ENCODE measurements at regions not wholly inside any gene's neighbourhood (a gene's known extent, or its start where the extent isn't known, plus 50 kb on each side); places are given as distances from the start of the nearest gene placed in this dataset.

DNA sequence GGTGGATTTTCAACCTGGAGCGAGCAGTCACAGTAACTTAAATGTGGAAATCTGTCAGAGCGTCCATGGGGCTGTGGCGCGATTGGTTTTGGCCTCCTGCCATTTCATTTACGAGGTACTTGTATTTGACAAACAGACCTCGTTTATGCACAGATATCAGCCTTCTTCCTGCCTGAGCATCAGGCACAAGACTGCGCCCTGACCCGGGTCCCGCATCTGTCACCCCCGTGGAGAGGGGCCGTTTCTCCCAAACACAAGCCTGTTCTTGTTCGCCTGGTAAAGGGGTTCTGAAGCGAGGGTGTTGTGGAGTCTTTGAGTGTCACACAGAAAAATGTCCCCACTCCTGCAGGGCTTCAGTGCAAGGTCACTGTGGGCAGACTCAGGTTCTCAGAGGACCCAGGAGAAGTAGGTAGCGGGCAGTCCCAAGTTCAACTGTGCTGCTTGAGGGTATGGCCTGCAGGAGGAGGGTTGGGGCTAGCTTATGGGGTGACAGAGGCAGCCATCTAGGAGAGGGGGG is 202.3 kb downstream of the URI1 start:
- DNase-seq (no peak), ATAC-seq (ENCODE audit: low FRiP score in 2 of 2) (no peak)
- H3K27me3 ChIP-seq = peaks cover 0 to 4% (median 0%) of the 10 kb centered on the region in 4 donors
- H3K4me3 ChIP-seq = no peak overlapping the region
- H3K4me1 ChIP-seq = no peaks in the 10 kb centered on the region
- 70 to 78% methylated on average over 11 to 14 of the region's 14 CpGs for WGBS, 2 donors
- no peak overlapping the region for H3K27ac ChIP-seq
- no peak for TF ChIP-seq POLR2A (IDR thresholded peaks at IDR 0.05)
- no peak for TF ChIP-seq POLR2AphosphoS5 (IDR thresholded peaks at IDR 0.05)
- TF ChIP-seq, protein P1, sequence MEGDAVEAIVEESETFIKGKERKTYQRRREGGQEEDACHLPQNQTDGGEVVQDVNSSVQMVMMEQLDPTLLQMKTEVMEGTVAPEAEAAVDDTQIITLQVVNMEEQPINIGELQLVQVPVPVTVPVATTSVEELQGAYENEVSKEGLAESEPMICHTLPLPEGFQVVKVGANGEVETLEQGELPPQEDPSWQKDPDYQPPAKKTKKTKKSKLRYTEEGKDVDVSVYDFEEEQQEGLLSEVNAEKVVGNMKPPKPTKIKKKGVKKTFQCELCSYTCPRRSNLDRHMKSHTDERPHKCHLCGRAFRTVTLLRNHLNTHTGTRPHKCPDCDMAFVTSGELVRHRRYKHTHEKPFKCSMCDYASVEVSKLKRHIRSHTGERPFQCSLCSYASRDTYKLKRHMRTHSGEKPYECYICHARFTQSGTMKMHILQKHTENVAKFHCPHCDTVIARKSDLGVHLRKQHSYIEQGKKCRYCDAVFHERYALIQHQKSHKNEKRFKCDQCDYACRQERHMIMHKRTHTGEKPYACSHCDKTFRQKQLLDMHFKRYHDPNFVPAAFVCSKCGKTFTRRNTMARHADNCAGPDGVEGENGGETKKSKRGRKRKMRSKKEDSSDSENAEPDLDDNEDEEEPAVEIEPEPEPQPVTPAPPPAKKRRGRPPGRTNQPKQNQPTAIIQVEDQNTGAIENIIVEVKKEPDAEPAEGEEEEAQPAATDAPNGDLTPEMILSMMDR (IDR thresholded peaks at IDR 0.05) = no peak
- TF ChIP-seq EP300 (IDR thresholded peaks at IDR 0.05) = no peak
- no peaks in the 10 kb centered on the region for H3K9me3 ChIP-seq
- no peaks in the 10 kb centered on the region for H3K36me3 ChIP-seq

DNA sequence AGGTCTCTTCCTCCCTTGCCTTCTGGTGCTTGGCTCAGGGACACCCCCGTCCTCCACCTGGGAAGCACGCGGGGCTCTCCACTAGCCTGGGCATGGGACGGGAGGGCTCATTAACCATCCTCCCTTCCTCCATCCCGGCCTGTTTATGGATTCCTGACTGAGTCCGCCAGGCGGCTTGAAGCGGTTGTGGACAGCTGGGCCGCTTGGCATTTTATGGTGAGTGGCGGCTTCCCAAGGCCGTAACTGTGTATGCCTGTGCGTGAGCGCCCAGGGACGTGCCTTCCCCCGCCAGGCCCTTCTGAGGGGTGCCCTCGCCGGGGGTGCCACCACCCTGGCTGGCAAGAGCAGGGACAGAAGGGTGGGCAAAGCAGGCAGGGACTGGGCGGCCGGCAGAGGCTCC is 202.8 kb downstream of the URI1 start:
- no peaks in the 10 kb centered on the region for H3K4me1 ChIP-seq
- no peak for TF ChIP-seq EP300 (IDR thresholded peaks at IDR 0.05)
- no peak for TF ChIP-seq POLR2A (IDR thresholded peaks at IDR 0.05)
- TF ChIP-seq, protein P1 (IDR thresholded peaks at IDR 0.05) = no peak
- TF ChIP-seq POLR2AphosphoS5 (IDR thresholded peaks at IDR 0.05) = no peak
- WGBS, 2 donors = 84 to 85% methylated on average over 11 to 19 of the region's 19 CpGs
- ATAC-seq (ENCODE audit: low FRiP score in 2 of 2) (no peak), DNase-seq (no peak)
- no peaks in the 10 kb centered on the region for H3K9me3 ChIP-seq
- H3K27ac ChIP-seq = no peak overlapping the region
- H3K36me3 ChIP-seq = no peaks in the 10 kb centered on the region
- no peak overlapping the region for H3K4me3 ChIP-seq
- H3K27me3 ChIP-seq = peaks cover 0 to 4% (median 0%) of the 10 kb centered on the region in 4 donors

DNA sequence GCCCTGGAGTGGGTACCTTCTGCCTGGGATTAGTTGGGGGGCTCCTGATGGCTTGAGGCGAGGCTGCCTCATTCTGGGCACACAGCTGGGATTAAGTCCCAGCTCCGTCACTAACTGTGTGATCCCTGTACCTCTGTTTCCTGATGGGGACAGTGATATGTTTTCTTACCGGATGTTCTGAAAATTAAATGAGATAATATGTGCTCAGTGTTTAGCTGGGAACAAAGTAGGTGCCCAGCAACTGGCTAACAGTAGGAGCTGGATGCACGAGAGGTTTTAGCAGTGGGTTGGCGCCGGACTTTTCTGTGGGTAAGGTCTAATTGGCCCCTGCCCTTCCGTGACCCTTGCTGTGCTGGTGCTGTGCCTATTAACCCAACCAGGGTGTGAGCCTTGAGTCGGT is 203.4 kb downstream of the URI1 start:
- Histone ChIP-seq H3K4me1 (no peaks in the 10 kb centered on the region), H3K36me3 (no peaks in the 10 kb centered on the region), H3K9me3 (no peaks in the 10 kb centered on the region), H3K27ac (no peak overlapping the region), H3K27me3 (peaks cover 0 to 4% (median 0%) of the 10 kb centered on the region in 4 donors), H3K4me3 (no peak overlapping the region)
- TF ChIP-seq, protein P1 (IDR thresholded peaks at IDR 0.05) = no peak
- no peak for TF ChIP-seq POLR2AphosphoS5 (IDR thresholded peaks at IDR 0.05)
- no peak for DNase-seq
- 84 to 86% methylated on average over 8 of the region's 8 CpGs for WGBS, 2 donors
- ATAC-seq (ENCODE audit: low FRiP score in 2 of 2) = no peak

DNA sequence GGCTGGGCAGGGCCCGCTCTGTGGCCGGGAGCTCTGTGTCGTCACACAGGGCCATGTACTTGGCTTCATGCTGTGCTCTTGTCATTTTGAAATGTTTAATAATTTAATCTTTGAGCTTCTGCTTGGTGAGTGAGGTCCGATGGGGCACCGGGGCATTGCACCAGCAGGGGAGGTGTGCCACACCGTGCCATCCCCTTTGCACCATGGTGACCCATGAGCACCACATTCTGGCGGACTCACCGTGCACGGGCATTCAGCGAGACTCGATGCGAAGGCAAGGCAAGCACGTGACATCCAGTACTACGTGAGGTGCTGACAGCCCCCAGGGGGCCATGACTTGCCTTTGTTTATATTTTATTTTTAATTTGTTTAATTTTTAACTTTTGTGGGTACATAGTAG is 204.3 kb downstream of the URI1 start:
- DNase-seq (no peak), ATAC-seq (ENCODE audit: low FRiP score in 2 of 2) (no peak)
- TF ChIP-seq, protein P1 (IDR thresholded peaks at IDR 0.05) = no peak
- TF ChIP-seq POLR2AphosphoS5 (IDR thresholded peaks at IDR 0.05) (no peak), POLR2A (IDR thresholded peaks at IDR 0.05) (no peak), EP300 (IDR thresholded peaks at IDR 0.05) (no peak)
- Histone ChIP-seq H3K36me3 (no peaks in the 10 kb centered on the region), H3K4me1 (no peaks in the 10 kb centered on the region), H3K27ac (no peak overlapping the region), H3K27me3 (peaks cover 0 to 4% (median 0%) of the 10 kb centered on the region in 4 donors), H3K9me3 (no peaks in the 10 kb centered on the region), H3K4me3 (no peak overlapping the region)
- WGBS, 2 donors = 87 to 89% methylated on average over 13 to 14 of the region's 14 CpGs

DNA sequence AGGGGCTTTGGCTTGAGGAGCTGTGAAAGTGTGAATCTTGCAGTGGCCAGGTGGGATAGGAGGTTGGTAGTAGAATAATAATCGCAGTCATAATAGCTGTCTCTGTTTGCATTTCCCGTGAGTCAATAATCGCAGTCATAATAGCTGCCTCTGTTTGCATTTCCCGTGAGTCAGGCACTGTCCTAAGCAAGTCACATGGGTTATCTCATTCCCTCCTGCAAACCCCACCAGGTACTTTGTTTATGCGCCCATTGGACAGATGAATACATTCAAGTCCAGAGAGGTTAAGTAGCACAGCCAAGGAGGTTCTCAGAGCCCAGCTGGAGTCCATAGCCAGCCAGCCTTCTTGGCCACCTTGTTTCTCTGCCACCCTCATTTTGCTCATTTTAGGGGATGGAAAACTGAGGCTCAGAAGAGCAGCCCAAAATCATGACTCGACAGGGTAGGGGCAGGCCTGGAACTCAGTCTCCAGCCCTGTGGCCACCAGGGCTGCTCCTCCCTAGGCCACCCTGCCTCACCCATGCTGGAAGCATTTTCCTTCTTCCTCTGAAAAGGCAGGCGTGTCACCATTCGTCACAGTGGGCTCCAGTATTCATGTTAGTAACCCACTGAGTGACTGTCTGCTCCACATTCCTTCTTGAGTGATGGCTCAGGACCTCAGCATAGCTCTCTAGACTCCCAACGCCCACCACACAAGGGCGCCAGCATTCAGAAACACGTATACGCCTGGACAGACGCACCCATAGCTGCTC is 206.2 kb downstream of the URI1 start:
- no peak overlapping the region for H3K27ac ChIP-seq
- H3K36me3 ChIP-seq = no peaks in the 10 kb centered on the region
- peaks cover 0 to 4% (median 0%) of the 10 kb centered on the region in 4 donors for H3K27me3 ChIP-seq
- no peak for TF ChIP-seq POLR2AphosphoS5 (IDR thresholded peaks at IDR 0.05)
- TF ChIP-seq EP300 (IDR thresholded peaks at IDR 0.05) = no peak
- TF ChIP-seq POLR2A (IDR thresholded peaks at IDR 0.05) = no peak
- TF ChIP-seq, protein P1 (IDR thresholded peaks at IDR 0.05) = no peak
- no peak for ATAC-seq (ENCODE audit: low FRiP score in 2 of 2)
- no peak overlapping the region for H3K4me3 ChIP-seq
- no peak for DNase-seq
- no peaks in the 10 kb centered on the region for H3K9me3 ChIP-seq
- whole genome bisulfite sequencing, 2 donors = 80 to 85% methylated on average over 1 to 12 of the region's 13 CpGs
- H3K4me1 ChIP-seq = no peaks in the 10 kb centered on the region

Measured in upper lobe of left lung (tissue), 6 donors.